ENCODE measurements at regions not wholly inside any gene's neighbourhood (a gene's known extent, or its start where the extent isn't known, plus 50 kb on each side); places are given as distances from the start of the nearest gene placed in this dataset.

DNA sequence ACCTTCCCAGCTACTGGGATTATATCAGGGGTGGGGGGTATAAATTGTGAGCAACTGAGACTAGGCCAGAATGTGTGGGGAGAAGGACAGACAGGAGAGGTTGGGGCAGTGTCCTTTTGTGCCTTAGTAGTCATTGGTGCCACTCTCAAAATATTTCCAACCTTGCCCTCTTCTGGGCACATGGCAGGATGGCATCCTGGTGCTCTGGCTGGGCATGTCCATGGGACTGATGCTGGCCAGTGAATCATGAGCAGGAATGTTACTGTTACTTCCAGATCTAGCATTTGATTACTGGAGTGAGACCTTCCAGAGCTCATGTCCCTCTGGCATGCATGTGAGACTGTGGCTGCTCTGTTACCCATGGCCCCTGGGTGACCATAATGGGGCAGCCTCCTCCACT lies 151.2 kb downstream of the MATN1 start:
- H3K4me3 Mint-ChIP-seq (ENCODE audit: unreplicated experiment), result no peak overlapping the region
- no peak overlapping the region for H3K27ac Mint-ChIP-seq (ENCODE audit: unreplicated experiment)
- DNase-seq (ENCODE audit: low spot score), result no peak
- no peaks in the 10 kb centered on the region for H3K9me3 Mint-ChIP-seq (ENCODE audit: low read depth)
- no peaks in the 10 kb centered on the region for H3K36me3 Mint-ChIP-seq (ENCODE audit: low read depth)
- H3K27me3 Mint-ChIP-seq (ENCODE audit: low read depth), result peaks cover 20% of the 10 kb centered on the region
- TF ChIP-seq CTCF (IDR thresholded peaks at IDR 0.05), result no peak
- H3K4me1 Mint-ChIP-seq (ENCODE audit: low read depth), result no peaks in the 10 kb centered on the region

DNA sequence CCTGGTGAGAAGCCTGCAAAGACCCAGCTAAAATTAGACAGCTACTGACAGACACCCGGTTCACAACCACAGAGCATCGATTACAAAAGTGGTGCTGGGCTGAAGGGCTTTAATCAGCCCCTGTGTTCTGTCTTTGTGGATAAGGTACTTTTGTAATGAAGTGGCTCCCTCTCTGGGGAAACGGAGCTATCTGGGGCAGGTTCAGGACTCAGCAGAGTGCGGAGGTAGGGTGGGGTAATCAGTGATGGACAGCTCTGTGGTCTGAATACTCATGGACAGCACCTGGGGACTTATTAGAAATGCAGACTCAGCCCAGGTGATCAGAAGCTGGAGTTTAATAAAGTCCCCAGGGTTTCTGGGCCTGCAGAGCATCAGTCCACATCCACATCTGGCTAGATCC lies 152.0 kb downstream of the MATN1 start:
- no peak for TF ChIP-seq CTCF (IDR thresholded peaks at IDR 0.05)
- H3K4me1 Mint-ChIP-seq (ENCODE audit: low read depth), result no peaks in the 10 kb centered on the region
- H3K27me3 Mint-ChIP-seq (ENCODE audit: low read depth), result peaks cover 20% of the 10 kb centered on the region
- H3K9me3 Mint-ChIP-seq (ENCODE audit: low read depth), result no peaks in the 10 kb centered on the region
- H3K36me3 Mint-ChIP-seq (ENCODE audit: low read depth), result no peaks in the 10 kb centered on the region
- no peak overlapping the region for H3K4me3 Mint-ChIP-seq (ENCODE audit: unreplicated experiment)
- H3K27ac Mint-ChIP-seq (ENCODE audit: unreplicated experiment), result no peak overlapping the region
- DNase-seq (ENCODE audit: low spot score), result no peak

DNA sequence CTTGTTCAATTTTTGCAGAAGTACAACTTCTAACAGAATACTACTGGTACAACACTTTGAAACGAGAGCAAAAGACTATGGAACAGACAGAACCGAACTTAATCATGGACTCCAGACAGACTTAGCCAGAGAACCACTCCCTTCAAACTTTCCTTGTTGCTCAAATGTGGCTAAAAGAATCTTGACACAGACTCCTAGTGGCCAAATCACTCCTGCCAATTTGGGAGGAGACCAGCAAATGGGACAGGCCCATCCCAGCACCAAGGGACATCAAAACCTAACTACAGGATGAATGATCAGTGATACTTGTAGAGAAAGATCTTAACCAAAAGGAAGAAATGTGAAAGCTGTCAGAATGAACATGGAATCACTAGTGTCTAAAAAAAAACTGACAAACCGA lies 154.0 kb downstream of the MATN1 start:
- Mint-ChIP-seq H3K36me3 (ENCODE audit: low read depth) (no peaks in the 10 kb centered on the region), H3K27ac (ENCODE audit: unreplicated experiment) (no peak overlapping the region), H3K9me3 (ENCODE audit: low read depth) (peaks cover 5% of the 10 kb centered on the region), H3K27me3 (ENCODE audit: low read depth) (peaks cover 16% of the 10 kb centered on the region), H3K4me3 (ENCODE audit: unreplicated experiment) (no peak overlapping the region), H3K4me1 (ENCODE audit: low read depth) (no peaks in the 10 kb centered on the region)
- no peak for TF ChIP-seq CTCF (IDR thresholded peaks at IDR 0.05)
- no peak for DNase-seq (ENCODE audit: low spot score)

GRCh38 chr1:30562559-30562958 lies 160.8 kb downstream of the MATN1 start:
- peaks cover 37% of the 10 kb centered on the region for H3K9me3 Mint-ChIP-seq (ENCODE audit: low read depth)
- no peak overlapping the region for H3K27ac Mint-ChIP-seq (ENCODE audit: unreplicated experiment)
- H3K4me3 Mint-ChIP-seq (ENCODE audit: unreplicated experiment), result no peak overlapping the region
- peaks cover 6% of the 10 kb centered on the region for H3K27me3 Mint-ChIP-seq (ENCODE audit: low read depth)
- no peaks in the 10 kb centered on the region for H3K4me1 Mint-ChIP-seq (ENCODE audit: low read depth)
- peaks cover 7% of the 10 kb centered on the region for H3K36me3 Mint-ChIP-seq (ENCODE audit: low read depth)
- no peak for DNase-seq (ENCODE audit: low spot score)
- no peak for TF ChIP-seq CTCF (IDR thresholded peaks at IDR 0.05)

- Mint-ChIP-seq H3K9me3 (ENCODE audit: low read depth) (no peaks in the 10 kb centered on the region), H3K27me3 (ENCODE audit: low read depth) (peaks cover 6% of the 10 kb centered on the region), H3K36me3 (ENCODE audit: low read depth) (no peaks in the 10 kb centered on the region), H3K4me1 (ENCODE audit: low read depth) (no peaks in the 10 kb centered on the region), H3K4me3 (ENCODE audit: unreplicated experiment) (no peak overlapping the region), H3K27ac (ENCODE audit: unreplicated experiment) (no peak overlapping the region)
- TF ChIP-seq CTCF (IDR thresholded peaks at IDR 0.05), result no peak
- no peak for DNase-seq (ENCODE audit: low spot score)
Observed at GRCh38 chr1:30551603-30552002, 171.8 kb downstream of the MATN1 start.
